ENCODE measurements at regions not wholly inside any gene's neighbourhood (a gene's known extent, or its start where the extent isn't known, plus 50 kb on each side); places are given as distances from the start of the nearest gene placed in this dataset.

DNA sequence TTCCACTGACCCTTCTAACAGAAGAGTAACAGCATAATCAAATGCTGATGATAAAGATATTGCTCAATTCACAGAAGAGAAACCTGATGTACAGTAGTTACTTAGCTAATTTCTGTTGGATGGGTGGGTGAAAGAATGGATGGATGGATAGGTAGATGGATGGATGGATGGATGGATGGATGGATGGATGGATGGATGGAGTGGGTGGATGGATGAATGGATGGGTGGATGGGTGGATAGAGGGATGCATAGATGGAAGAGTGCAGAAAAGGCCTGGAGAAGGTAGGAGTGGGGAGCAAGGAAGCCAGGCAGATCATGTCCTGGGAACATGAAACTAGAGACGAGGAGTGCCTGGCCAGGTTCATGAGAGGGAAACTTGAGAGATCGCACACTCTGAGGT lies 520.9 kb downstream of the BCL11B start:
- Mint-ChIP-seq H3K4me1 (no peaks in the 10 kb centered on the region), H3K36me3 (ENCODE audit: low read depth) (no peaks in the 10 kb centered on the region), H3K27ac (no peak overlapping the region), H3K9me3 (peaks cover 7% of the 10 kb centered on the region), H3K27me3 (no peaks in the 10 kb centered on the region), H3K4me3 (no peak overlapping the region)
- DNase-seq: no peak
- ChIA-PET POLR2A (no interaction called here), CTCF (no interaction called here)
- ATAC-seq (ENCODE audit: low read depth): no peak
- TF ChIP-seq, protein P1, sequence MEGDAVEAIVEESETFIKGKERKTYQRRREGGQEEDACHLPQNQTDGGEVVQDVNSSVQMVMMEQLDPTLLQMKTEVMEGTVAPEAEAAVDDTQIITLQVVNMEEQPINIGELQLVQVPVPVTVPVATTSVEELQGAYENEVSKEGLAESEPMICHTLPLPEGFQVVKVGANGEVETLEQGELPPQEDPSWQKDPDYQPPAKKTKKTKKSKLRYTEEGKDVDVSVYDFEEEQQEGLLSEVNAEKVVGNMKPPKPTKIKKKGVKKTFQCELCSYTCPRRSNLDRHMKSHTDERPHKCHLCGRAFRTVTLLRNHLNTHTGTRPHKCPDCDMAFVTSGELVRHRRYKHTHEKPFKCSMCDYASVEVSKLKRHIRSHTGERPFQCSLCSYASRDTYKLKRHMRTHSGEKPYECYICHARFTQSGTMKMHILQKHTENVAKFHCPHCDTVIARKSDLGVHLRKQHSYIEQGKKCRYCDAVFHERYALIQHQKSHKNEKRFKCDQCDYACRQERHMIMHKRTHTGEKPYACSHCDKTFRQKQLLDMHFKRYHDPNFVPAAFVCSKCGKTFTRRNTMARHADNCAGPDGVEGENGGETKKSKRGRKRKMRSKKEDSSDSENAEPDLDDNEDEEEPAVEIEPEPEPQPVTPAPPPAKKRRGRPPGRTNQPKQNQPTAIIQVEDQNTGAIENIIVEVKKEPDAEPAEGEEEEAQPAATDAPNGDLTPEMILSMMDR (IDR thresholded peaks at IDR 0.05): no peak
- intact Hi-C loops (cut with micrococcal nuclease): no loop called here

DNA sequence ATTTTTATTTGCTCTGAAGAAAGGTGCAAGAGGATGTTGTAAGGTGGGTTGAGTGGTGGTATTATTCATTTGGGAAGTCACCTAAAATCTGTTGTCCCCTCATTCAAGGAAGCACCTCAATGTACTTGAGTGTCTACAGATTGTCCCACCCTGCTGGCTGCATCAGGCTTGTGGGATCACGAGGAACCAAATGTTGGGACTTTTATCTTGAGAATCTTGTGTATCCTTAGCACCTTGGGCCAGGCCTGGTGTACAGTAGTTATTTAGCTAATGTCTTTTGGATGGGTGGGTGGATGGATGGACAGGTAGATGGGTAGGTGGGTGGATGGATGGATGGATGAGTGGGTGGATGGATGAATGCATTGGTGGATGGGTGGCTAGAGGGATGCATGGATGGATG lies 519.3 kb downstream of the BCL11B start:
- TF ChIP-seq, protein P1 (IDR thresholded peaks at IDR 0.05): no peak
- CTCF ChIA-PET: no interaction called here

DNA sequence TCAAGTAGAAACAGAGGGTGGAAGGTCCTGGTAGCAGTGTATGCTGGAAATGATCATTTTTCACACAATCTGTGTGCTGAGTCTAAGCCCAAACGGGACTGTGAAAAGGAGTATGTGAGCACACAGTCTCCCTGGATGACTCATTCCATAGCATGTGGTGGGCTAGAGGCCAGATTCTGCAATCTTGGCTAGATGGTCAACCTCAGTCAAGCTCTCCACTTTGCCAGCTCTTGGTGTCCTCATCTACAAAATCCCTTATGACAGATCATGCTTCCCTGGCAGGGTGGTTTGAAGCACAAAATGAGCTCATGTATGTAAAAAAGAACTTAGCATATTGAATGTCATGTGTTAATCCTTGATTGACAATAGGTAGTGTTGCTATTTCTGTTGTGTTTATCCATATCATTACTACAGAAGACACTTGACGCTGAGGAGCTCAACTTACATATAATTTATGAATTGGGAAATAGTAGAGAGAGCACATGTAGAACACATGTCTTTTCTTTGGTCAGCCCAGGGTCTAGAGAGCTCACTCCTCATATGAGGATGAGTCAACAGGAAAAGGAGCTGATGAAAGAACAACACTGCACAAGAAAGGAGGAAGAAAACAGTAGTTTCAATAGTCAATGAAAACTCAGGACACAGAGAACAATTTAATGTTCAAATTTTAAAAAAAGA lies 517.5 kb downstream of the BCL11B start:
- H3K4me3 Mint-ChIP-seq: no peak overlapping the region

More for the DNA sequence above, 519.3 kb downstream of the BCL11B start:
- no peaks in the 10 kb centered on the region for H3K4me1 Mint-ChIP-seq
- H3K4me3 Mint-ChIP-seq: no peak overlapping the region
- intact Hi-C loops (cut with micrococcal nuclease): no loop called here
- H3K27ac Mint-ChIP-seq: no peak overlapping the region
- H3K27me3 Mint-ChIP-seq: no peaks in the 10 kb centered on the region
- ATAC-seq (ENCODE audit: low read depth) (no peak), DNase-seq (no peak)
- H3K9me3 Mint-ChIP-seq: peaks cover 7% of the 10 kb centered on the region
- POLR2A ChIA-PET: no interaction called here
- H3K36me3 Mint-ChIP-seq (ENCODE audit: low read depth): no peaks in the 10 kb centered on the region

DNA sequence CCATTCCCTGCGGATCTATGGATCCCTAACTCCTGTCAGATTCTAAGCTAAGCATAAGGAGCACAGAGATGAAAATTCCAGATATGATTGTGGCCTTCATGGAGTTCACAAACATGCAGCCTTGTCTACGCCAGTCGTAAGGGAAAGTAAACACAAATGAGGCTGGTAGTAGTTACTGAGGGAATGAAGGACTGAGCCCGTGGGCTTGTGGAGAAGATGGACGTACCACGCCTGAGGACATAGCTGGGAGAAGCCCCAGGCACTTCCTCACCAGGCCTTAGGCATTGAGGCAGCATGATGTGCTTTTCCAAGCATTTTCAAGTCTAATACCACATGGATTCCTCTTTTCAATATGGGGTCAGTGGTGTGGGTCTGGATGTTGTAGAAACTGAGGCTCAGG lies 515.2 kb downstream of the BCL11B start:
- H3K4me1 Mint-ChIP-seq: no peaks in the 10 kb centered on the region
- H3K4me3 Mint-ChIP-seq: no peak overlapping the region
- ChIA-PET CTCF (no interaction called here), POLR2A (no interaction called here)
- H3K27me3 Mint-ChIP-seq: no peaks in the 10 kb centered on the region
- no peak for DNase-seq
- TF ChIP-seq, protein P1 (IDR thresholded peaks at IDR 0.05): no peak
- no peak overlapping the region for H3K27ac Mint-ChIP-seq
- intact Hi-C loops (cut with micrococcal nuclease): no loop called here
- peaks cover 8% of the 10 kb centered on the region for H3K9me3 Mint-ChIP-seq
- no peaks in the 10 kb centered on the region for H3K36me3 Mint-ChIP-seq (ENCODE audit: low read depth)
- ATAC-seq (ENCODE audit: low read depth): no peak

More for the DNA sequence above, 517.5 kb downstream of the BCL11B start:
- POLR2A ChIA-PET: no interaction called here
- H3K27me3 Mint-ChIP-seq: no peaks in the 10 kb centered on the region
- no peaks in the 10 kb centered on the region for H3K36me3 Mint-ChIP-seq (ENCODE audit: low read depth)
- H3K27ac Mint-ChIP-seq: no peak overlapping the region
- H3K9me3 Mint-ChIP-seq: peaks cover 7% of the 10 kb centered on the region
- intact Hi-C loops (cut with micrococcal nuclease): no loop called here
- CTCF ChIA-PET: no interaction called here
- no peak for DNase-seq
- ATAC-seq (ENCODE audit: low read depth): no peak
- TF ChIP-seq, protein P1 (IDR thresholded peaks at IDR 0.05): no peak
- no peaks in the 10 kb centered on the region for H3K4me1 Mint-ChIP-seq

DNA sequence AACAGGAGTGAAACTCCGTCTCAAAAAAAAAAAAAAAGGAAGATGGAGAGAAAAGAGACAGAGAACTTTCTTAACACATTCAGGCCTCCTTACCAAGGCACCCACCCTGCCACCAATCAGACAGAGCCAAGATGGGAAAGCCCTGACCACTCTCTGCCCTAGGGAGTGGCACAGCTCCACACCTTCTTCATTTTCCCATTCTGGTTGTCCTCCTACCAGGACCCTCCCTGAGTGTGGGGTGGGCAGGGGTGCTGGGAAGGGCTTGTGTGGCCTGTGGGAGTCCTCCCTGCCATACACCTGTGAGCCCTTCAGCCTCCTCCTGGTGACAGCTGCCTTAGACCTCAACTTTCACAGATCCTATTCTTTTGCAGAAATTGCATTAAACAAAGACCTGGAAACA lies 513.6 kb downstream of the BCL11B start:
- intact Hi-C loops (cut with micrococcal nuclease): no loop called here
- ATAC-seq (ENCODE audit: low read depth): no peak
- peaks cover 15% of the 10 kb centered on the region for H3K9me3 Mint-ChIP-seq
- no peaks in the 10 kb centered on the region for H3K27me3 Mint-ChIP-seq
- DNase-seq: no peak
- H3K27ac Mint-ChIP-seq: no peak overlapping the region
- ChIA-PET POLR2A (no interaction called here), CTCF (no interaction called here)
- TF ChIP-seq, protein P1 (IDR thresholded peaks at IDR 0.05): no peak
- no peaks in the 10 kb centered on the region for H3K4me1 Mint-ChIP-seq
- H3K36me3 Mint-ChIP-seq (ENCODE audit: low read depth): no peaks in the 10 kb centered on the region
- H3K4me3 Mint-ChIP-seq: no peak overlapping the region

Measured in activated B cell treated with CpG ODN at 0.5 μM for 24 hours (primary cell).